HEK293 (cell line): ENCODE measurements at regions not wholly inside any gene's neighbourhood (a gene's known extent, or its start where the extent isn't known, plus 50 kb on each side); places are given as distances from the start of the nearest gene placed in this dataset.

Experiments
- CTCF ChIA-PET: fragments of 350-600 bp; formaldehyde crosslinking; extraction: SDS; loops from one replicate; lab custom pipeline; 2021; ENCODE audit warnings: antibody characterized with exemption; lab: Yijun Ruan, JAX
- POLR2A ChIA-PET: fragments of 300-600 bp; formaldehyde crosslinking; extraction: SDS; loops from one replicate; lab custom pipeline; 2020; ENCODE audit warnings: antibody characterized with exemption, inconsistent platforms; lab: Yijun Ruan, JAX
- H3K27ac ChIP-seq: fragments of 200-500 bp; sonication (Bioruptor generic); 2 replicates; pipeline ENCODE4 v1.5.1; 2014; ENCODE audit warnings: low read depth, low read length, control low read depth, inconsistent platforms; ENCODE audit errors: extremely low read depth
- H3K36me3 ChIP-seq, 2 experiments: fragments of 200-500 bp in 1 of 2; sonication (Bioruptor generic) in 1 of 2; 1 replicate in 1 of 2; 2 replicates in 1 of 2; pipeline ENCODE4 v1.5.1; 2014 to 2017; ENCODE audit warnings: inconsistent platforms in 2 of 2, low read length in 2 of 2; ENCODE audit not compliant: control insufficient read depth in 2 of 2, insufficient read depth in 1 of 2
- H3K4me1 ChIP-seq: fragments of 200-500 bp; sonication (Bioruptor generic); 2 replicates; pipeline ENCODE4 v1.5.1; 2014; ENCODE audit warnings: mild to moderate bottlenecking, low read length, inconsistent platforms; ENCODE audit not compliant: control insufficient read depth, insufficient read depth
- H3K4me3 ChIP-seq: 2 replicates; pipeline ENCODE4 v1.5.1; 2011; ENCODE audit warnings: low read depth, mild to moderate bottlenecking, control low read depth, low read length, moderate library complexity
- H3K9me3 ChIP-seq: fragments of 200-500 bp; sonication (Bioruptor generic); 2 replicates; pipeline ENCODE4 v1.5.1; 2014; ENCODE audit warnings: low read depth, low read length, inconsistent platforms; ENCODE audit not compliant: control insufficient read depth, insufficient read depth
- GFI1B ChIP-seq: fragments of 450-650 bp; formaldehyde crosslinking; IDR thresholded peaks from 2 replicates; pipeline ENCODE4 v1.5.1; 2016; ENCODE audit warnings: missing biosample characterization, missing genetic modification characterization
- HOXC10 ChIP-seq: sonication (generic); formaldehyde crosslinking; IDR thresholded peaks from 2 replicates; pipeline ENCODE4 v1.8.1; 2023; ENCODE audit warnings: mild to moderate bottlenecking, missing genetic modification reagents
- HOXD13 ChIP-seq: sonication (generic); formaldehyde crosslinking; IDR thresholded peaks from 2 replicates; pipeline ENCODE4 v1.8.0; 2022; ENCODE audit warnings: missing genetic modification reagents, borderline replicate concordance
- KLF10 ChIP-seq: fragments of 450-650 bp; IDR thresholded peaks from 2 replicates; pipeline ENCODE4 v1.5.1; 2018; ENCODE audit warnings: missing biosample characterization, mild to moderate bottlenecking, missing genetic modification characterization
- KLF16 ChIP-seq: fragments of 450-650 bp; formaldehyde crosslinking; IDR thresholded peaks from 2 replicates; pipeline ENCODE4 v1.5.1; 2017; ENCODE audit warnings: missing biosample characterization, missing genetic modification characterization
- OSR2 ChIP-seq: fragments of 450-650 bp; formaldehyde crosslinking; IDR thresholded peaks from 2 replicates; pipeline ENCODE4 v1.5.1; 2016; ENCODE audit warnings: missing biosample characterization, missing genetic modification characterization
- REPIN1 ChIP-seq: fragments of 450-650 bp; formaldehyde crosslinking; IDR thresholded peaks from 2 replicates; pipeline ENCODE4 v1.5.1; 2017; ENCODE audit warnings: missing biosample characterization, missing genetic modification characterization, low read depth
- TRIM28 ChIP-seq: IDR thresholded peaks from 2 replicates; pipeline ENCODE4 v1.6.1; 2011; ENCODE audit warnings: low read length, control low read depth, borderline replicate concordance
- ZBTB44 ChIP-seq: fragments of 450-650 bp; IDR thresholded peaks from 2 replicates; pipeline ENCODE4 v1.5.1; 2018; ENCODE audit warnings: missing biosample characterization, mild to moderate bottlenecking, missing genetic modification characterization
- ZBTB6 ChIP-seq: fragments of 450-650 bp; formaldehyde crosslinking; IDR thresholded peaks from 2 replicates; pipeline ENCODE4 v1.5.1; 2017; ENCODE audit warnings: missing biosample characterization, missing genetic modification characterization
- ZFHX2 ChIP-seq: fragments of 450-650 bp; formaldehyde crosslinking; conservative IDR thresholded peaks from 2 replicates; pipeline ENCODE4 v1.5.1; 2016; ENCODE audit warnings: missing biosample characterization, missing genetic modification characterization
- ZFP69B ChIP-seq: fragments of 450-650 bp; formaldehyde crosslinking; IDR thresholded peaks from 2 replicates; pipeline ENCODE4 v1.5.1; 2016; ENCODE audit warnings: missing biosample characterization, missing genetic modification characterization
- ZNF146 ChIP-seq: fragments of 450-650 bp; formaldehyde crosslinking; IDR thresholded peaks from 2 replicates; pipeline ENCODE4 v1.5.1; 2016; ENCODE audit warnings: missing biosample characterization, missing genetic modification characterization
- ZNF148 ChIP-seq: fragments of 450-650 bp; formaldehyde crosslinking; IDR thresholded peaks from 2 replicates; pipeline ENCODE4 v1.5.0; 2017; ENCODE audit warnings: missing biosample characterization, missing genetic modification characterization, borderline replicate concordance
- ZNF223 ChIP-seq: fragments of 450-650 bp; formaldehyde crosslinking; IDR thresholded peaks from 2 replicates; pipeline ENCODE4 v1.5.1; 2016; ENCODE audit warnings: missing biosample characterization, missing genetic modification characterization
- ZNF280C ChIP-seq: fragments of 450-650 bp; formaldehyde crosslinking; IDR thresholded peaks from 2 replicates; pipeline ENCODE4 v1.5.1; 2016; ENCODE audit warnings: missing biosample characterization, missing genetic modification characterization
- ZNF354C ChIP-seq: fragments of 450-650 bp; formaldehyde crosslinking; IDR thresholded peaks from 2 replicates; pipeline ENCODE4 v1.5.1; 2016; ENCODE audit warnings: missing biosample characterization, missing genetic modification characterization, low read depth, borderline replicate concordance
- ZNF404 ChIP-seq: fragments of 450-650 bp; formaldehyde crosslinking; IDR thresholded peaks from 2 replicates; pipeline ENCODE4 v1.5.1; 2017; ENCODE audit warnings: missing biosample characterization, missing genetic modification characterization
- ZNF433 ChIP-seq: fragments of 450-650 bp; formaldehyde crosslinking; IDR thresholded peaks from 2 replicates; pipeline ENCODE4 v1.5.1; 2016; ENCODE audit warnings: missing biosample characterization, missing genetic modification characterization, low read depth
- ZNF449 ChIP-seq: fragments of 450-650 bp; formaldehyde crosslinking; IDR thresholded peaks from 2 replicates; pipeline ENCODE4 v1.5.1; 2017; ENCODE audit warnings: missing biosample characterization, mild to moderate bottlenecking, missing genetic modification characterization, moderate library complexity
- ZNF514 ChIP-seq: fragments of 450-650 bp; formaldehyde crosslinking; IDR thresholded peaks from 2 replicates; pipeline ENCODE4 v1.5.1; 2016; ENCODE audit warnings: missing biosample characterization, missing genetic modification characterization
- ZNF558 ChIP-seq: fragments of 450-650 bp; formaldehyde crosslinking; IDR thresholded peaks from 2 replicates; pipeline ENCODE4 v1.5.1; 2016; ENCODE audit warnings: missing biosample characterization, missing genetic modification characterization
- ZNF560 ChIP-seq: fragments of 450-650 bp; formaldehyde crosslinking; IDR thresholded peaks from 2 replicates; pipeline ENCODE4 v1.5.1; 2017; ENCODE audit warnings: missing biosample characterization, missing genetic modification characterization, borderline replicate concordance
- ZNF660 ChIP-seq: fragments of 450-650 bp; IDR thresholded peaks from 2 replicates; pipeline ENCODE4 v1.5.1; 2018; ENCODE audit warnings: missing biosample characterization, mild to moderate bottlenecking, missing genetic modification characterization
- ZNF837 ChIP-seq: fragments of 450-650 bp; formaldehyde crosslinking; IDR thresholded peaks from 2 replicates; pipeline ENCODE4 v1.5.1; 2016; ENCODE audit warnings: missing biosample characterization, missing genetic modification characterization

DNA sequence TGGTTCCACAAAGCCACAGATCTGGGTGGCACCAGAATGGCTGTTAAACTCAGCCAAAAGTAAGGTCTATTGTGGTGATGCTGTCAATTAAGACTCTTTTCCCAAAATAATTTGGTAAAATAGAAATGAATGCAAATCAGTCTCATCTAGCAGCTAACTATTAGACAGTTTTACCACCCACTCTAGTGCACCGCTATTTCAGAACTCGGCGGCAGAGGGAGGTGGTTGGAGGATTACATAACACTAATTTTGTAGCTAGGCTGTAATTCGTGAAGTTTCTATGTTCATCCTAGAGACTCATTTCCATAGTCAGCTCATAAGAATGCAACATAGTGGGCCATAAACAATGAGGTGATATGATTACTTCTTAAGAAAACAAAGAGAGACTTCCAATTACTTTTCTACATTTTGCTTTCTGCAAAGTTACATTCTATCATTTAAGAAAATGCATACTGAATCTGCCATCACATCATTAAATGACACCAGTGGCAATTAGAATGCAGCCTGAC is 413.8 kb downstream of the FBXO15 start (continued):
- TF ChIP-seq ZNF449 (no peak), OSR2 (tag by site-specific recombination) (no peak), REPIN1 (no peak), KLF16 (tag by site-specific recombination) (no peak), ZNF223 (tag by site-specific recombination) (no peak)
- TF ChIP-seq, all 188 proteins: peak for 0

DNA sequence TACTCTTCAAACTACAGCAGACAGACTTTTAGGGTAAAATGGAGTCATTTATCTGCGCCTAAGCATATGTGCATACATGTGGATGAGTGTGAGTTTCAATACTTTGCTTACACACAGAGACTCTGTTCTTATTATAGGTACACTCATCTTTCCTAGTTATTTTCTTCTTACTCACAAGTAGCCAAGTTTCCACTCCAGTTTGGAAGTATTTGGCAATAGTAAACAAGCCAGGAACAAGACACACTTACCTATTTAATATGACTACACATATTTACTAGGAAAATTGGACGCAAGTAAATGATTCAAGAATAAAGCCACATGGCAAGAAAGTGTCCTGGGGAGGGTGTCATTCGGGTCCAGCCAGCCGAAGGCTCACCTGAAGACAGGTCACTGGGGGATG is 414.3 kb downstream of the FBXO15 start:
- Histone ChIP-seq H3K4me3 (no peak overlapping the region), H3K27ac (no peak overlapping the region), H3K9me3 (no peaks in the 10 kb centered on the region), H3K4me1 (no peaks in the 10 kb centered on the region), H3K36me3 (no peaks in the 10 kb centered on the region)
- ChIA-PET CTCF (no interaction called here), POLR2A (no interaction called here)
- TF ChIP-seq ZFP69B (tag by site-specific recombination) (no peak), ZNF560 (tag by site-specific recombination) (no peak), ZNF660 (tag by site-specific recombination) (no peak), GFI1B (no peak), HOXD13 (no peak), HOXC10 (CRISPR knock-in tag) (no peak), ZBTB6 (tag by site-specific recombination) (no peak), ZNF146 (tag by site-specific recombination) (no peak), TRIM28 (no peak), ZNF148 (tag by site-specific recombination) (no peak), ZNF514 (no peak), ZBTB44 (tag by site-specific recombination) (no peak), ZNF354C (tag by site-specific recombination) (no peak)

GRCh38 chr18:73728657-73729056 is 419.0 kb downstream of the FBXO15 start:
- Histone ChIP-seq H3K36me3 (no peaks in the 10 kb centered on the region), H3K9me3 (no peaks in the 10 kb centered on the region), H3K27ac (no peak overlapping the region), H3K4me1 (no peaks in the 10 kb centered on the region), H3K4me3 (no peak overlapping the region)
- ChIA-PET POLR2A (no interaction called here), CTCF (interaction anchor here (0.6 kb wide), 1 partner anchor 33 kb away, joined by 4 read pairs; no protein-coding TSS in a partner anchor)
- TF ChIP-seq HOXD13 (no peak), ZNF449 (no peak), ZNF404 (tag by site-specific recombination) (no peak), KLF10 (tag by site-specific recombination) (no peak), ZNF837 (tag by site-specific recombination) (no peak), ZNF433 (tag by site-specific recombination) (no peak), ZNF280C (tag by site-specific recombination) (no peak), ZFP69B (tag by site-specific recombination) (no peak), ZNF558 (no peak), ZFHX2 (no peak)
